Activated CD8-positive, alpha-beta memory T cell treated with anti-CD3 and anti-CD28 coated beads, Interleukin-2, amount 10 ng/mL, durations not matched to agents 7 days and 5 days (primary cell): ENCODE measurements at regions not wholly inside any gene's neighbourhood (a gene's known extent, or its start where the extent isn't known, plus 50 kb on each side); places are given as distances from the start of the nearest gene placed in this dataset.
"Not testable (repeated sequence)": the region's sequence is repeated elsewhere in the genome, so short reads cannot be mapped to it uniquely, and the experiment has no call there.

ENCODE experiments used
- ATAC-seq: fragments of 150-1000 bp; cut with Tn5 transposase; one replicate; pipeline ENCODE4 v1.10.0; 2021; ENCODE audit warnings: moderate library complexity
- CTCF ChIA-PET: fragments of 350-600 bp; sonication (Branson Sonifier 250); formaldehyde crosslinking; loops from one replicate; lab custom pipeline; 2021; ENCODE audit warnings: antibody characterized with exemption; lab: Charles Lee
- DNase-seq: peaks from one replicate; pipeline ENCODE4 v3.0.0-alpha.2; 2020
- H3K27ac Mint-ChIP-seq: one replicate; pipeline ENCODE4 v1.8.0; 2021; ENCODE audit warnings: mild to moderate bottlenecking, mixed read lengths
- H3K27me3 Mint-ChIP-seq: one replicate; pipeline ENCODE4 v1.8.0; 2021; ENCODE audit warnings: mixed read lengths
- H3K36me3 Mint-ChIP-seq: one replicate; pipeline ENCODE4 v1.8.0; 2021; ENCODE audit warnings: mild to moderate bottlenecking, mixed read lengths
- H3K4me1 Mint-ChIP-seq: one replicate; pipeline ENCODE4 v1.8.0; 2021; ENCODE audit warnings: mixed read lengths
- H3K4me3 Mint-ChIP-seq: one replicate; pipeline ENCODE4 v1.8.0; 2021; ENCODE audit warnings: mild to moderate bottlenecking, moderate library complexity, mixed read lengths
- H3K9me3 Mint-ChIP-seq: one replicate; pipeline ENCODE4 v1.8.0; 2022; ENCODE audit warnings: low read depth, mixed read lengths

- DNase-seq (no peak), ATAC-seq (no peak)
- CTCF ChIA-PET, result no interaction called here
Observed at GRCh38 chr2:13818002-13818401, 814.5 kb upstream of the LRATD1 start.

GRCh38 chr2:13819896-13820295 lies 812.6 kb upstream of the LRATD1 start:
- Mint-ChIP-seq H3K27ac (no peak overlapping the region), H3K27me3 (no peaks in the 10 kb centered on the region), H3K4me1 (no peaks in the 10 kb centered on the region), H3K4me3 (no peak overlapping the region), H3K36me3 (no peaks in the 10 kb centered on the region), H3K9me3 (peaks cover 2% of the 10 kb centered on the region)
- no peak for DNase-seq
- CTCF ChIA-PET, result no interaction called here
- ATAC-seq, result no peak

More at GRCh38 chr2:13818002-13818401, 814.5 kb upstream of the LRATD1 start:
- no peaks in the 10 kb centered on the region for H3K9me3 Mint-ChIP-seq
- no peak overlapping the region for H3K27ac Mint-ChIP-seq
- no peaks in the 10 kb centered on the region for H3K4me1 Mint-ChIP-seq
- H3K36me3 Mint-ChIP-seq, result no peaks in the 10 kb centered on the region
- H3K27me3 Mint-ChIP-seq, result no peaks in the 10 kb centered on the region
- H3K4me3 Mint-ChIP-seq, result no peak overlapping the region

- DNase-seq (no peak), ATAC-seq (no peak)
- Mint-ChIP-seq H3K9me3 (peaks cover 2% of the 10 kb centered on the region), H3K27me3 (no peaks in the 10 kb centered on the region), H3K4me3 (no peak overlapping the region), H3K36me3 (no peaks in the 10 kb centered on the region), H3K4me1 (no peaks in the 10 kb centered on the region), H3K27ac (no peak overlapping the region)
- CTCF ChIA-PET, result no interaction called here
Observed at GRCh38 chr2:13821255-13821880, 811.1 kb upstream of the LRATD1 start.

GRCh38 chr2:13822365-13822764 lies 810.2 kb upstream of the LRATD1 start:
- Mint-ChIP-seq H3K9me3 (peaks cover 2% of the 10 kb centered on the region), H3K27me3 (no peaks in the 10 kb centered on the region), H3K4me1 (no peaks in the 10 kb centered on the region), H3K4me3 (no peak overlapping the region), H3K36me3 (no peaks in the 10 kb centered on the region), H3K27ac (no peak overlapping the region)
- ATAC-seq (no peak), DNase-seq (no peak)
- CTCF ChIA-PET, result no interaction called here

GRCh38 chr2:13826314-13826853 lies 806.1 kb upstream of the LRATD1 start:
- Mint-ChIP-seq H3K4me3 (no peak overlapping the region), H3K27ac (no peak overlapping the region), H3K27me3 (no peaks in the 10 kb centered on the region), H3K36me3 (no peaks in the 10 kb centered on the region), H3K4me1 (no peaks in the 10 kb centered on the region), H3K9me3 (peaks cover 6% of the 10 kb centered on the region)
- ATAC-seq (no peak), DNase-seq (no peak)
- CTCF ChIA-PET, result no interaction called here

GRCh38 chr2:13858626-13859025 lies 773.9 kb upstream of the LRATD1 start:
- H3K27me3 Mint-ChIP-seq, result no peaks in the 10 kb centered on the region
- no peak overlapping the region for H3K27ac Mint-ChIP-seq
- H3K36me3 Mint-ChIP-seq, result no peaks in the 10 kb centered on the region
- ATAC-seq (no peak), DNase-seq (no peak)
- peaks cover 5% of the 10 kb centered on the region for H3K9me3 Mint-ChIP-seq
- CTCF ChIA-PET, result no interaction called here
- H3K4me3 Mint-ChIP-seq, result no peak overlapping the region
- no peaks in the 10 kb centered on the region for H3K4me1 Mint-ChIP-seq

- H3K36me3 Mint-ChIP-seq, H3K9me3 Mint-ChIP-seq, H3K27ac Mint-ChIP-seq, H3K4me3 Mint-ChIP-seq, ATAC-seq, DNase-seq, H3K27me3 Mint-ChIP-seq, H3K4me1 Mint-ChIP-seq, CTCF ChIA-PET: not testable (repeated sequence)
Observed at GRCh38 chr2:13868275-13868674, 764.2 kb upstream of the LRATD1 start.

GRCh38 chr2:13876491-13877037 lies 756.0 kb upstream of the LRATD1 start:
- ATAC-seq (no peak), DNase-seq (no peak)
- H3K27ac Mint-ChIP-seq, result no peak overlapping the region
- no peaks in the 10 kb centered on the region for H3K27me3 Mint-ChIP-seq
- H3K4me3 Mint-ChIP-seq, result no peak overlapping the region
- H3K36me3 Mint-ChIP-seq, result no peaks in the 10 kb centered on the region
- CTCF ChIA-PET, result no interaction called here
- no peaks in the 10 kb centered on the region for H3K4me1 Mint-ChIP-seq
- peaks cover 7% of the 10 kb centered on the region for H3K9me3 Mint-ChIP-seq

GRCh38 chr2:13877571-13877970 lies 754.9 kb upstream of the LRATD1 start:
- peaks cover 8% of the 10 kb centered on the region for H3K9me3 Mint-ChIP-seq
- no peak for ATAC-seq
- no peak for DNase-seq
- CTCF ChIA-PET, result no interaction called here
- H3K27ac Mint-ChIP-seq, result no peak overlapping the region
- H3K4me3 Mint-ChIP-seq, result no peak overlapping the region
- H3K4me1 Mint-ChIP-seq, result no peaks in the 10 kb centered on the region
- no peaks in the 10 kb centered on the region for H3K27me3 Mint-ChIP-seq
- H3K36me3 Mint-ChIP-seq, result no peaks in the 10 kb centered on the region

- Mint-ChIP-seq H3K36me3 (no peaks in the 10 kb centered on the region), H3K9me3 (peaks cover 10% of the 10 kb centered on the region), H3K4me1 (no peaks in the 10 kb centered on the region), H3K27me3 (no peaks in the 10 kb centered on the region), H3K4me3 (no peak overlapping the region), H3K27ac (no peak overlapping the region)
- CTCF ChIA-PET, result no interaction called here
- no peak for ATAC-seq
- DNase-seq, result no peak
Observed at GRCh38 chr2:13884291-13884976, 748.1 kb upstream of the LRATD1 start.

- Mint-ChIP-seq H3K9me3 (peaks cover 6% of the 10 kb centered on the region), H3K27ac (no peak overlapping the region), H3K27me3 (no peaks in the 10 kb centered on the region), H3K4me3 (no peak overlapping the region), H3K36me3 (no peaks in the 10 kb centered on the region), H3K4me1 (no peaks in the 10 kb centered on the region)
- DNase-seq, result no peak
- CTCF ChIA-PET, result no interaction called here
- no peak for ATAC-seq
Observed at GRCh38 chr2:13901526-13901925, 731.0 kb upstream of the LRATD1 start.

GRCh38 chr2:13905831-13906230 lies 726.7 kb upstream of the LRATD1 start:
- CTCF ChIA-PET, result no interaction called here
- Mint-ChIP-seq H3K27me3 (no peaks in the 10 kb centered on the region), H3K27ac (no peak overlapping the region), H3K9me3 (peaks cover 2% of the 10 kb centered on the region), H3K36me3 (no peaks in the 10 kb centered on the region), H3K4me1 (no peaks in the 10 kb centered on the region), H3K4me3 (no peak overlapping the region)
- no peak for DNase-seq
- ATAC-seq, result no peak

- Mint-ChIP-seq H3K4me3 (no peak overlapping the region), H3K9me3 (peaks cover 4% of the 10 kb centered on the region), H3K27me3 (no peaks in the 10 kb centered on the region), H3K4me1 (no peaks in the 10 kb centered on the region), H3K36me3 (no peaks in the 10 kb centered on the region), H3K27ac (no peak overlapping the region)
- ATAC-seq, result no peak
- DNase-seq, result no peak
- CTCF ChIA-PET, result no interaction called here
Observed at GRCh38 chr2:13916066-13916465, 716.5 kb upstream of the LRATD1 start.

GRCh38 chr2:13917958-13918357 lies 714.6 kb upstream of the LRATD1 start:
- ATAC-seq (no peak), DNase-seq (no peak)
- H3K27ac Mint-ChIP-seq, result no peak overlapping the region
- H3K4me1 Mint-ChIP-seq, result no peaks in the 10 kb centered on the region
- H3K4me3 Mint-ChIP-seq, result no peak overlapping the region
- H3K27me3 Mint-ChIP-seq, result no peaks in the 10 kb centered on the region
- H3K9me3 Mint-ChIP-seq, result peaks cover 4% of the 10 kb centered on the region
- CTCF ChIA-PET, result no interaction called here
- H3K36me3 Mint-ChIP-seq, result no peaks in the 10 kb centered on the region
